Parathyroid adenoma (tissue), 2 donors: ENCODE measurements at regions not wholly inside any gene's neighbourhood (a gene's known extent, or its start where the extent isn't known, plus 50 kb on each side); places are given as distances from the start of the nearest gene placed in this dataset.

Experiments
- H2AFZ ChIP-seq: fragments of 300-600 bp; sonication (generic); one replicate; pipeline ENCODE4 v1.7.0; 2017; ENCODE audit warnings: antibody characterized with exemption, mild to moderate bottlenecking
- H3K27ac ChIP-seq: fragments of 300-600 bp; sonication (generic); one replicate; pipeline ENCODE4 v1.7.0; 2017
- H3K27me3 ChIP-seq: fragments of 300-600 bp; sonication (generic); one replicate; pipeline ENCODE4 v1.7.0; 2017; ENCODE audit warnings: low read length; ENCODE audit not compliant: control insufficient read depth, insufficient read depth
- H3K36me3 ChIP-seq: fragments of 300-600 bp; sonication (generic); one replicate; pipeline ENCODE4 v1.7.0; 2017; ENCODE audit warnings: low read length; ENCODE audit not compliant: control insufficient read depth, insufficient read depth
- H3K4me1 ChIP-seq: fragments of 300-600 bp; sonication (generic); one replicate; pipeline ENCODE4 v1.7.0; 2017; ENCODE audit warnings: control low read depth
- H3K4me2 ChIP-seq: fragments of 300-600 bp; sonication (generic); one replicate; pipeline ENCODE4 v1.7.0; 2017; ENCODE audit warnings: low read length
- H3K4me3 ChIP-seq: fragments of 300-600 bp; sonication (generic); one replicate; pipeline ENCODE4 v1.7.0; 2017; ENCODE audit warnings: low read depth, low read length
- H3K79me2 ChIP-seq: fragments of 300-600 bp; sonication (generic); one replicate; pipeline ENCODE4 v1.7.0; 2017; ENCODE audit warnings: control low read depth
- H3K9ac ChIP-seq: fragments of 300-600 bp; sonication (generic); one replicate; pipeline ENCODE4 v1.7.0; 2017; ENCODE audit warnings: mild to moderate bottlenecking
- H3K9me3 ChIP-seq: fragments of 300-600 bp; sonication (generic); one replicate; pipeline ENCODE4 v1.7.0; 2017; ENCODE audit warnings: low read length; ENCODE audit not compliant: control insufficient read depth
- CTCF ChIP-seq: fragments of 300-600 bp; sonication (generic); IDR thresholded peaks from one replicate; pipeline ENCODE4 v1.7.0; 2017; ENCODE audit warnings: antibody characterized with exemption, mild to moderate bottlenecking
- donor health status: primary hyperparathyroidism.

DNA sequence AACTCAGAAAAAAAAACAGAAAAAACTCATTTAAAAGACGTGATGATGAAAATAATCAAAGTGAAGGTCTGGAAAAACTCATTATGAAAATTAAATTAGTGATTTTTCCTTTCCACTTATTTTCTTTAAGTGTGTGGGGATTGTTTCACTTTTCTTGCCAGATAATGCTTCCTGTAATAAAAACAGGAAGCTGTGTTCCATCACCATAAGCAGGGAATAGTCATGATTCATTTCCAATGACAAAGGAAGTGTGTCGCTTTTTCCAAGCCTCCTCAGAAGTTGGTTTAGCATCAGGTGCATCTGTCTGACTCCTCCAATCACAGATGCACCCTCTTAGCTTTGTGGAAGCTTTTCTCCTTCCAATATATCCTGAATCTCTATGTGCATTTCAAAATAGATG, 2068.7 kb downstream of the MAT2B start:
- H3K36me3 ChIP-seq = no peaks in the 10 kb centered on the region
- H3K9me3 ChIP-seq = no peaks in the 10 kb centered on the region
- no peaks in the 10 kb centered on the region for H3K4me1 ChIP-seq
- H2AFZ ChIP-seq = no peak overlapping the region
- no peak for TF ChIP-seq CTCF
- no peak overlapping the region for H3K9ac ChIP-seq
- no peaks in the 10 kb centered on the region for H3K79me2 ChIP-seq
- H3K4me2 ChIP-seq = no peak overlapping the region
- no peak overlapping the region for H3K27ac ChIP-seq
- H3K27me3 ChIP-seq = no peaks in the 10 kb centered on the region
- H3K4me3 ChIP-seq = no peak overlapping the region

- Histone ChIP-seq H2AFZ (no peak overlapping the region), H3K27ac (no peak overlapping the region), H3K27me3 (no peaks in the 10 kb centered on the region), H3K9ac (no peak overlapping the region), H3K9me3 (no peaks in the 10 kb centered on the region), H3K4me1 (no peaks in the 10 kb centered on the region), H3K36me3 (no peaks in the 10 kb centered on the region), H3K79me2 (no peaks in the 10 kb centered on the region), H3K4me2 (no peak overlapping the region), H3K4me3 (no peak overlapping the region)
- TF ChIP-seq CTCF = no peak
Observed at GRCh38 chr5:165576678-165577275, 2071.4 kb downstream of the MAT2B start.

GRCh38 chr5:165579911-165580310, 2074.5 kb downstream of the MAT2B start:
- no peaks in the 10 kb centered on the region for H3K9me3 ChIP-seq
- H3K36me3 ChIP-seq = no peaks in the 10 kb centered on the region
- no peak overlapping the region for H3K4me2 ChIP-seq
- H3K27ac ChIP-seq = no peak overlapping the region
- no peaks in the 10 kb centered on the region for H3K79me2 ChIP-seq
- TF ChIP-seq CTCF = no peak
- H2AFZ ChIP-seq = no peak overlapping the region
- H3K4me3 ChIP-seq = no peak overlapping the region
- H3K9ac ChIP-seq = no peak overlapping the region
- H3K27me3 ChIP-seq = no peaks in the 10 kb centered on the region
- H3K4me1 ChIP-seq = no peaks in the 10 kb centered on the region

DNA sequence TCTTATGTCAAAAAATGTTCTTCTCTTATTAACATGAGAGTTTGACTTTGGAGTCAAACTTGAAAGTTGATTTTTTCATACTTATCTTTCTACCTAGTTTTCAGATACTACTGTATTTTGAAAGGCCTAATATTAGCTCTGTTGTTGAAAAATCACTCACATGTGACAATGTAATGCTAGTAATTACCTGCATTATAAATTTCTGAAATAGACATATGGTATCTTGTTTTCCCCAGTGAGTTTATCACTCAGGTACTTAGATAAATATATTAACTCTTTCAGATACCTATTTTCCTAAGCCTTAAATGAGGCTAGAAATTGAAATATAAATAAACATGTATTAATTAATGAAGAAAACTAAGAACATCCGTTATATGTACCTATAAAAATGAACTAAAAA, 2089.3 kb downstream of the MAT2B start:
- Histone ChIP-seq H3K27me3 (no peaks in the 10 kb centered on the region), H3K36me3 (no peaks in the 10 kb centered on the region), H3K27ac (no peak overlapping the region), H3K4me2 (no peak overlapping the region), H3K4me1 (no peaks in the 10 kb centered on the region), H3K79me2 (no peaks in the 10 kb centered on the region), H3K9ac (no peak overlapping the region), H2AFZ (no peak overlapping the region), H3K9me3 (no peaks in the 10 kb centered on the region), H3K4me3 (no peak overlapping the region)
- TF ChIP-seq CTCF = no peak

DNA sequence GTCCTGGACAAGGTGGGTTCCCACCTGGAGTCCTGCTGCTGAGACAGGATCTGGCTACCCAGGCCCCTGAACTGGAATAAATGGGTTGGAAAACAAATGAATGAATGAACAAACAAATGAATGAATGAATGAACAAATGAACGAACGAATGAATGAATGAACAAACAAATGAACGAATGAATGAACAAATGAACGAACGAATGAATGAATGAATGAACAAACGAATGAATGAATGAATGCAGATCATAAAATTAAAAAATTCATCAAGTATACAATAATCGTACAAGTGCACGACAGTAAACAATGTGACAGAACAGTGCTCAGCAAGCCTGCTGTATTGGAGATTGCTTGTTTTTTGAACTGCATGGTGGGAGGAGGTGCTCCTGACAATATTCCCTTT, 2097.1 kb downstream of the MAT2B start:
- Histone ChIP-seq H3K4me3 (no peak overlapping the region), H3K36me3 (no peaks in the 10 kb centered on the region), H3K27me3 (no peaks in the 10 kb centered on the region), H3K27ac (no peak overlapping the region), H3K9ac (no peak overlapping the region), H3K4me2 (no peak overlapping the region), H3K4me1 (no peaks in the 10 kb centered on the region), H3K79me2 (no peaks in the 10 kb centered on the region), H3K9me3 (no peaks in the 10 kb centered on the region), H2AFZ (no peak overlapping the region)
- no peak for TF ChIP-seq CTCF
